Cerebellar nuclear complex (tissue), 1 donor: ENCODE measurements at regions not wholly inside any gene's neighbourhood (a gene's known extent, or its start where the extent isn't known, plus 50 kb on each side); places are given as distances from the start of the nearest gene placed in this dataset.
"Not testable (repeated sequence)": the region's sequence is repeated elsewhere in the genome, so short reads cannot be mapped to it uniquely, and the experiment has no call there.

Experiments used
- DNase-seq, 2 experiments: peaks; one replicate each; lab custom pipeline; 2025; lab: John Stamatoyannopoulos, UW

- DNase-seq = no peak
These were observed 70.8 kb downstream of the YTHDF1 start for GRCh38 chr20:63145156-63145555.

- no peak for DNase-seq
These were observed 73.0 kb downstream of the YTHDF1 start for GRCh38 chr20:63142933-63143332.

GRCh38 chr20:63141531-63141930, 74.4 kb downstream of the YTHDF1 start:
- DNase-seq = no peak

GRCh38 chr20:63140514-63141433, 75.2 kb downstream of the YTHDF1 start:
- no peak for DNase-seq

- no peak for DNase-seq
These were observed 76.1 kb downstream of the YTHDF1 start for GRCh38 chr20:63139837-63140236.

GRCh38 chr20:63139356-63139755, 76.6 kb downstream of the YTHDF1 start:
- no peak for DNase-seq

- no peak for DNase-seq
These were observed 77.0 kb downstream of the YTHDF1 start for GRCh38 chr20:63138855-63139341.

GRCh38 chr20:63137851-63138415, 78.0 kb downstream of the YTHDF1 start:
- no peak for DNase-seq

- DNase-seq = no peak
These were observed 79.6 kb downstream of the YTHDF1 start for GRCh38 chr20:63136296-63136695.

- DNase-seq = no peak
These were observed 80.5 kb downstream of the YTHDF1 start for GRCh38 chr20:63135411-63135810.

GRCh38 chr20:63134711-63135361, 81.1 kb downstream of the YTHDF1 start:
- not testable (repeated sequence) for DNase-seq

- DNase-seq = no peak
These were observed 81.7 kb downstream of the YTHDF1 start for GRCh38 chr20:63134201-63134612.

- no peak for DNase-seq
These were observed 82.3 kb downstream of the YTHDF1 start for GRCh38 chr20:63133481-63134091.

GRCh38 chr20:63132715-63133471, 83.0 kb downstream of the YTHDF1 start:
- no peak for DNase-seq

- DNase-seq = no peak
These were observed 83.7 kb downstream of the YTHDF1 start for GRCh38 chr20:63132131-63132714.

- no peak for DNase-seq
These were observed 85.0 kb downstream of the YTHDF1 start for GRCh38 chr20:63130658-63131577.

GRCh38 chr20:63129991-63130657, 85.8 kb downstream of the YTHDF1 start:
- DNase-seq = no peak

GRCh38 chr20:63129376-63129965, 86.5 kb downstream of the YTHDF1 start:
- DNase-seq = no peak

GRCh38 chr20:63128956-63129355, 87.0 kb downstream of the YTHDF1 start:
- DNase-seq = no peak
